ENCODE measurements at regions not wholly inside any gene's neighbourhood (a gene's known extent, or its start where the extent isn't known, plus 50 kb on each side); places are given as distances from the start of the nearest gene placed in this dataset.

GRCh38 chr1:170854677-170855076 is 80.7 kb upstream of the MROH9 start:
- Histone ChIP-seq H3K27ac (no peak overlapping the region), H3K9me3 (no peaks in the 10 kb centered on the region), H3K36me3 (no peaks in the 10 kb centered on the region), H3K4me1 (no peaks in the 10 kb centered on the region), H3K4me3 (no peak overlapping the region), H3K27me3 (no peaks in the 10 kb centered on the region)
- no peak for DNase-seq
- TF ChIP-seq POLR2A (IDR thresholded peaks at IDR 0.05) (no peak), CTCF (IDR thresholded peaks at IDR 0.05) (no peak), EP300 (IDR thresholded peaks at IDR 0.05) (no peak), POLR2AphosphoS5 (IDR thresholded peaks at IDR 0.05) (no peak)
- intact Hi-C loops (cut with DNase I) = no loop called here
- WGBS, 2 donors = 79 to 85% methylated on average over 5 of the region's 5 CpGs

DNA sequence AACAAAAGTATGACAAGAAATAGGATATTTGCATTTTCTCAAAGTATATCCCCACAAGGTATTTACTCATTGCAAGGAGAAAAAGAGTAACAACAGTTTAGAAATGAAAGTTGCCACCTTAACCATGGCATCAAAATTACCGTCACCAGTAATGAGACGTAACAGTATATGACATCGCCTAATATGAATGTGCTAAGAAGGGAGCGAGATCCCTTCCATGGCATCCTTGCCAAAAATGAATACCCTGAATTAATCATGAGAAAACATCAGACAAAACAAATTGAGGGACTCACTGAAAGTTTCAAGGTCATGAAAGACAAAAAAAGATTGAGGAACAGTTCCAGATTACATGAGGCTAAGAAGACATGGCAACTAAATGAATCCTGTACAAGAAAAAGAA is 78.9 kb upstream of the MROH9 start:
- intact Hi-C loops (cut with DNase I) = no loop called here
- no peaks in the 10 kb centered on the region for H3K27me3 ChIP-seq
- no peak for DNase-seq
- H3K4me1 ChIP-seq = no peaks in the 10 kb centered on the region
- no peak overlapping the region for H3K4me3 ChIP-seq
- TF ChIP-seq CTCF (IDR thresholded peaks at IDR 0.05) (no peak), EP300 (IDR thresholded peaks at IDR 0.05) (no peak), POLR2A (IDR thresholded peaks at IDR 0.05) (no peak), POLR2AphosphoS5 (IDR thresholded peaks at IDR 0.05) (no peak)
- H3K36me3 ChIP-seq = no peaks in the 10 kb centered on the region
- H3K27ac ChIP-seq = no peak overlapping the region
- 82 to 92% methylated on average over 4 of the region's 4 CpGs for WGBS, 2 donors
- no peaks in the 10 kb centered on the region for H3K9me3 ChIP-seq

DNA sequence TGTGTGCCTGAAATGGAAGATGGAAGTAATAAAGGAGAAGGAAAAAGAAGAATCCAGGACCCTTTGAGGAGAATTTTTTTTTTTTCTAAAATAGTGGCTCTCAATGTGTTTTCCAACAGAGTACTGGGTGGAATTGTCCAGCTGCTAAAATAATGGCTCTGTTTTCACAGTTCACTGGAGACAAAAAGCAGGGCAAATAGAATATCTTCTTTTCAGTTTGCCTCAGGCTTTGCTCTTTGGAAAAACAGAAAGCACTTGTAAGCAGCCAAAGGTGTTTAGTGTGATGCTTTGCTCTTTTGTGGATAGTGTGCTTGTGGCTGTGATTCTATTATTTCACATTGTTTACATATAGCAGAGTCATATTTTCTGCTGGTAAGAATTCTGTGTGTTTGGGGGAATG is 77.4 kb upstream of the MROH9 start:
- intact Hi-C loops (cut with DNase I) = no loop called here
- no peaks in the 10 kb centered on the region for H3K9me3 ChIP-seq
- no peak overlapping the region for H3K27ac ChIP-seq
- DNase-seq = no peak
- TF ChIP-seq CTCF (IDR thresholded peaks at IDR 0.05) (no peak), POLR2AphosphoS5 (IDR thresholded peaks at IDR 0.05) (no peak), EP300 (IDR thresholded peaks at IDR 0.05) (no peak), POLR2A (IDR thresholded peaks at IDR 0.05) (no peak)
- H3K4me3 ChIP-seq = no peak overlapping the region
- no peaks in the 10 kb centered on the region for H3K36me3 ChIP-seq
- no peaks in the 10 kb centered on the region for H3K4me1 ChIP-seq
- H3K27me3 ChIP-seq = no peaks in the 10 kb centered on the region

GRCh38 chr1:170863621-170864020 is 71.7 kb upstream of the MROH9 start:
- Histone ChIP-seq H3K36me3 (no peaks in the 10 kb centered on the region), H3K4me3 (no peak overlapping the region), H3K9me3 (no peaks in the 10 kb centered on the region), H3K27ac (no peak overlapping the region), H3K27me3 (no peaks in the 10 kb centered on the region), H3K4me1 (no peaks in the 10 kb centered on the region)
- intact Hi-C loops (cut with DNase I) = no loop called here
- 81 to 84% methylated on average over 1 of the region's 1 CpG for WGBS, 2 donors
- no peak for DNase-seq
- TF ChIP-seq CTCF (IDR thresholded peaks at IDR 0.05) (no peak), POLR2A (IDR thresholded peaks at IDR 0.05) (no peak), POLR2AphosphoS5 (IDR thresholded peaks at IDR 0.05) (no peak), EP300 (IDR thresholded peaks at IDR 0.05) (no peak)

- 81 to 91% methylated on average over 3 of the region's 3 CpGs for WGBS, 2 donors
- Histone ChIP-seq H3K36me3 (no peaks in the 10 kb centered on the region), H3K9me3 (no peaks in the 10 kb centered on the region), H3K4me1 (no peaks in the 10 kb centered on the region), H3K27me3 (no peaks in the 10 kb centered on the region), H3K27ac (peak overlapping the region in 1 of 4 donors; percentile 31), H3K4me3 (no peak overlapping the region)
- DNase-seq = no peak
- intact Hi-C loops (cut with DNase I) = no loop called here
- TF ChIP-seq POLR2AphosphoS5 (IDR thresholded peaks at IDR 0.05) = no peak
- TF ChIP-seq POLR2A (IDR thresholded peaks at IDR 0.05) = no peak
- TF ChIP-seq EP300 (IDR thresholded peaks at IDR 0.05) = no peak
- no peak for TF ChIP-seq CTCF (IDR thresholded peaks at IDR 0.05)
Measured at GRCh38 chr1:170864238-170864637, 71.1 kb upstream of the MROH9 start.
